KMS-11 (cell line): ENCODE measurements at regions not wholly inside any gene's neighbourhood (a gene's known extent, or its start where the extent isn't known, plus 50 kb on each side); places are given as distances from the start of the nearest gene placed in this dataset.

Experiments
- H2AFZ ChIP-seq: fragments of 200-600 bp; sonication (generic); 2 replicates; pipeline ENCODE4 v1.6.1; 2016; ENCODE audit warnings: antibody characterized with exemption, mixed run types, low read depth
- H3K27ac ChIP-seq: fragments of 200-600 bp; sonication (generic); 2 replicates; pipeline ENCODE4 v1.6.1; 2016; ENCODE audit warnings: mild to moderate bottlenecking, mixed run types
- H3K27me3 ChIP-seq: fragments of 200-600 bp; sonication (generic); 2 replicates; pipeline ENCODE4 v1.6.1; 2017; ENCODE audit warnings: mild to moderate bottlenecking, low read depth, mixed run types, moderate library complexity; ENCODE audit not compliant: insufficient read depth
- H3K36me3 ChIP-seq: fragments of 200-600 bp; sonication (generic); 2 replicates; pipeline ENCODE4 v1.6.1; 2017; ENCODE audit warnings: mild to moderate bottlenecking, mixed run types; ENCODE audit not compliant: insufficient read depth
- H3K4me1 ChIP-seq: fragments of 200-600 bp; sonication (generic); 2 replicates; pipeline ENCODE4 v1.6.1; 2016; ENCODE audit warnings: mild to moderate bottlenecking, low read depth, mixed run types; ENCODE audit not compliant: poor library complexity, severe bottlenecking
- H3K4me2 ChIP-seq: fragments of 200-600 bp; sonication (generic); 2 replicates; pipeline ENCODE4 v1.7.0; 2016; ENCODE audit warnings: mild to moderate bottlenecking, mixed run types
- H3K4me3 ChIP-seq: fragments of 200-600 bp; sonication (generic); IDR thresholded peaks from 2 replicates; pipeline ENCODE4 v1.6.1; 2017; ENCODE audit warnings: low read depth, low read length, mixed read lengths; ENCODE audit not compliant: insufficient read depth
- H3K79me2 ChIP-seq: fragments of 200-600 bp; sonication (generic); 2 replicates; pipeline ENCODE4 v1.6.1; 2016; ENCODE audit warnings: low read depth, mixed run types; ENCODE audit not compliant: insufficient read depth
- H3K9ac ChIP-seq: fragments of 200-600 bp; sonication (generic); 2 replicates; pipeline ENCODE4 v1.6.1; 2016; ENCODE audit warnings: mild to moderate bottlenecking, mixed run types
- H4K20me1 ChIP-seq: fragments of 200-600 bp; sonication (generic); 2 replicates; pipeline ENCODE4 v1.6.1; 2016; ENCODE audit warnings: mild to moderate bottlenecking, mixed run types; ENCODE audit not compliant: insufficient read depth
- TF ChIP-seq, protein P1 (sequence below): fragments of 200-600 bp; sonication (generic); conservative IDR thresholded peaks from 2 replicates; pipeline ENCODE4 v1.6.1; 2017; ENCODE audit warnings: low read depth, mild to moderate bottlenecking, antibody characterized with exemption, low read length, moderate library complexity, mixed read lengths

DNA sequence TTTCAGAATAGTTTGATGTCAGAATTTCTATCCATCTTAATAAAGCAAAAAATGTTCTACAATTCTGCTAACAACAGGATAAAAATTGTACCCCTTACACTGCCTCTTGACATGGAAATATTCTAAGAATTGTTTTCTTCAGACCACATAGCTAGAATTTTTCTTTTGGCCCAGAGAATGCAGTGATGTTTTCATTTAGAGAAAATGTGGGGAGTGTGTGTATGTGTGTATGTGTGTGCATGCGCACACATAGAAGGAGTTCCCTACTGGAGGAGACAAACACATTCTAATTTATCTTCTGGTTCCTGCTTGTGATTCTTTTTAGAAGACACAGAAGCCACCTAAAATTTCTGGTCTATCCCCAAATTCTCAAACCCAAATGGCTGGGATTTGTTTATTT, 1145.7 kb downstream of the VRK1 start:
- Histone ChIP-seq H3K36me3 (no peaks in the 10 kb centered on the region), H3K9ac (no peak overlapping the region), H3K27me3 (no peaks in the 10 kb centered on the region), H2AFZ (no peak overlapping the region), H3K27ac (no peak overlapping the region), H3K4me1 (no peaks in the 10 kb centered on the region), H3K79me2 (no peaks in the 10 kb centered on the region), H3K4me3 (no peak overlapping the region), H4K20me1 (no peaks in the 10 kb centered on the region), H3K4me2 (no peak overlapping the region)
- TF ChIP-seq, protein P1, sequence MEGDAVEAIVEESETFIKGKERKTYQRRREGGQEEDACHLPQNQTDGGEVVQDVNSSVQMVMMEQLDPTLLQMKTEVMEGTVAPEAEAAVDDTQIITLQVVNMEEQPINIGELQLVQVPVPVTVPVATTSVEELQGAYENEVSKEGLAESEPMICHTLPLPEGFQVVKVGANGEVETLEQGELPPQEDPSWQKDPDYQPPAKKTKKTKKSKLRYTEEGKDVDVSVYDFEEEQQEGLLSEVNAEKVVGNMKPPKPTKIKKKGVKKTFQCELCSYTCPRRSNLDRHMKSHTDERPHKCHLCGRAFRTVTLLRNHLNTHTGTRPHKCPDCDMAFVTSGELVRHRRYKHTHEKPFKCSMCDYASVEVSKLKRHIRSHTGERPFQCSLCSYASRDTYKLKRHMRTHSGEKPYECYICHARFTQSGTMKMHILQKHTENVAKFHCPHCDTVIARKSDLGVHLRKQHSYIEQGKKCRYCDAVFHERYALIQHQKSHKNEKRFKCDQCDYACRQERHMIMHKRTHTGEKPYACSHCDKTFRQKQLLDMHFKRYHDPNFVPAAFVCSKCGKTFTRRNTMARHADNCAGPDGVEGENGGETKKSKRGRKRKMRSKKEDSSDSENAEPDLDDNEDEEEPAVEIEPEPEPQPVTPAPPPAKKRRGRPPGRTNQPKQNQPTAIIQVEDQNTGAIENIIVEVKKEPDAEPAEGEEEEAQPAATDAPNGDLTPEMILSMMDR: no peak

DNA sequence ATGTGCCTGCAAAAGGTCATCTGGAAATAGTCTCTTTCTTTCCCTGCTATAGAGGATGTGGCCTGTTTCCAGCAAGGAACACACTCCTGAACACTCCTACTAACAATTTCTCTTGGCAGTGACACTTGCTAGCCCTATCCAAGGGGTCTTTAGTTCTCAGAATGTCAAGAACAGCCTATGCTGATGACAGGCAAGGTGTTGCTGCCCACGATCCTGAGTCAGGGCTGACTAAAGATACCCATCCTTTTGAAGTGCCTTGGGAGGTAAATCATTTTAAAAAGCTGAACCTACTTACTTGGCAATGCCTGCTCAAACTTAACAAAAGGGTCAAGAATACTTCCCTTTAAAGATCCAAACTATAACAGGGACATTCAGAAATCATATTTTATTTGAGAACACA, 1146.4 kb downstream of the VRK1 start:
- Histone ChIP-seq H3K27ac (no peak overlapping the region), H3K27me3 (no peaks in the 10 kb centered on the region), H3K4me2 (no peak overlapping the region), H3K4me1 (no peaks in the 10 kb centered on the region), H3K4me3 (no peak overlapping the region), H4K20me1 (no peaks in the 10 kb centered on the region), H3K36me3 (no peaks in the 10 kb centered on the region), H3K9ac (no peak overlapping the region), H2AFZ (no peak overlapping the region), H3K79me2 (no peaks in the 10 kb centered on the region)
- TF ChIP-seq, protein P1: no peak

DNA sequence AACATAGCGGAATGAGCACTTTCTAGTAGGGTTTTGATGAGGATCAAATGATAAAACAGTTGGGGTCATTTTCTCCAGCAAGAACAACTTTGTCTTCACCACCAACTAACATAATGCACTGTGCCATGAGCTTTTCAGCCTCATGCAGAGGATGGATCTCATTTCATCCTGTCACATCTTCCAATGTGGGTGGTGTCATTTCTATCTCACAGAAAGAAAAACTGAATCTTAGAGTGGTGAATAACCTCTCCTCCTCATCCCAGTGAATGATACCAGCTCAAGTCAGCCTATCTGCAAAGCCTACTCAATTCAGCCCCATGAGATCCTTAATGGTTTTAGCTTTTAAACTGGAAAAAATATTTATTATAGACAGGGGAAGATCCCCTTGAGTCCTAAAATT, 1147.2 kb downstream of the VRK1 start:
- no peaks in the 10 kb centered on the region for H3K79me2 ChIP-seq
- H3K9ac ChIP-seq: no peak overlapping the region
- H3K36me3 ChIP-seq: no peaks in the 10 kb centered on the region
- no peaks in the 10 kb centered on the region for H3K4me1 ChIP-seq
- TF ChIP-seq, protein P1: no peak
- H3K4me3 ChIP-seq: no peak overlapping the region
- H4K20me1 ChIP-seq: no peaks in the 10 kb centered on the region
- H3K27me3 ChIP-seq: no peaks in the 10 kb centered on the region
- H3K4me2 ChIP-seq: no peak overlapping the region
- no peak overlapping the region for H3K27ac ChIP-seq
- H2AFZ ChIP-seq: no peak overlapping the region

DNA sequence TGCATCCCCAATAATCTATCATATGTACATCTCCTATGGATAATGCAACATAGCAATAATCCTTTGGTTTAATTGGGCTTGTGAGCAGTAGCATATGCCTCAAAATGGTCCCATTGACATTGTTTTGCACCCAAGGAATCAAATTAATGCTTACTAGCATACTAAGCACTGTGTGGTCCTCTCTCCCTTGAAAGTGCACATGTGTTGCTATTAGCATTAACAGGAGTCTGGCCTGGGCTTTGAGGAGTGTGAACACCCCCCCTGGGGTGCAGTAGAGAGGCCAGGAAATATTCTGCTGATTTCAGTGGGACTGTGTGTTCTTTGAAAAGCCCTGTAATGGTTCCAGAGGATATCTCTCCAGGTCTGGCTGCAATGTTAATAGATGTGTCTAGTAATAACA, 1148.4 kb downstream of the VRK1 start:
- no peaks in the 10 kb centered on the region for H3K36me3 ChIP-seq
- no peak overlapping the region for H3K9ac ChIP-seq
- H2AFZ ChIP-seq: no peak overlapping the region
- H3K79me2 ChIP-seq: no peaks in the 10 kb centered on the region
- TF ChIP-seq, protein P1: no peak
- no peak overlapping the region for H3K4me3 ChIP-seq
- no peaks in the 10 kb centered on the region for H3K27me3 ChIP-seq
- no peak overlapping the region for H3K4me2 ChIP-seq
- no peaks in the 10 kb centered on the region for H3K4me1 ChIP-seq
- no peaks in the 10 kb centered on the region for H4K20me1 ChIP-seq
- H3K27ac ChIP-seq: no peak overlapping the region

DNA sequence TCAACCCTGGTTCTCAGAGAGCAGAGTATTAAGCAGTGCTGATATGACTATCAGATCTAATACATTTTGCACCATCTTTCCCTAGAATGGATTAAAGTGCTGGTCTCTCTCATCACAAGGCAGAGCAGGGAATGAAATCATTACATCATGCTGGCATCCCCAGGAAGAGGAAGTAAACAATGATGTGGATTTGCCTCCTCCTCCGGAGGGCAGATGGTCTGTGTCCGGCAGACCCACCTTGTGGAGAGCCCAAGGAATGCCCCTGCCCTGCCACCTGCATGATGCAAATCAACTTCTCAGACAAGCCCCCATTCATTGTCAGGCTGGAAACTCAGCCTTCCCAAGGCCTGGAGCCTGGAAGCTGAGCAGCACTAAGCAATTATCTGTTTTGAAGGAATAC, 1149.1 kb downstream of the VRK1 start:
- Histone ChIP-seq H3K4me3 (no peak overlapping the region), H3K4me2 (no peak overlapping the region), H3K79me2 (no peaks in the 10 kb centered on the region), H3K27ac (no peak overlapping the region), H3K36me3 (no peaks in the 10 kb centered on the region), H2AFZ (no peak overlapping the region), H3K27me3 (no peaks in the 10 kb centered on the region), H3K9ac (no peak overlapping the region), H4K20me1 (no peaks in the 10 kb centered on the region), H3K4me1 (no peaks in the 10 kb centered on the region)
- TF ChIP-seq, protein P1: no peak
